ENCODE measurements at regions not wholly inside any gene's neighbourhood (a gene's known extent, or its start where the extent isn't known, plus 50 kb on each side); places are given as distances from the start of the nearest gene placed in this dataset.

- TF ChIP-seq FOXA3 (CRISPR knock-in tag; IDR thresholded peaks at IDR 0.05) (no peak), ZNF414 (CRISPR knock-in tag; IDR thresholded peaks at IDR 0.05) (no peak), ZBTB7B (CRISPR knock-in tag; IDR thresholded peaks at IDR 0.05) (no peak), ZNF263 (CRISPR knock-in tag; IDR thresholded peaks at IDR 0.05) (no peak)
These were observed 772.8 kb upstream of the RAG2 start (continued) for GRCh38 chr11:37370817-37371216.

GRCh38 chr11:37364246-37364839 is 766.3 kb upstream of the RAG2 start:
- 34% methylated on average over 2 of the region's 5 CpGs for WGBS (ENCODE audit: low lambda C conversion rate)
- intact Hi-C loops (cut with micrococcal nuclease; ENCODE audit: unreplicated experiment) = no loop called here
- H3K4me2 ChIP-seq (ENCODE audit: low read depth, low read length) = no peak overlapping the region
- H2AFZ ChIP-seq (ENCODE audit: low read length) = no peak overlapping the region
- H3K4me3 ChIP-seq (replicated peaks in 1 of 3; ENCODE audit: insufficient read depth in 1 of 3, low read depth in 2 of 3, low read length in 3 of 3) = no peak overlapping the region
- no peak overlapping the region for H3K9ac ChIP-seq (ENCODE audit: insufficient read depth, low read depth, low read length)
- no TSS peak for BruUV-seq (replicated peaks)
- H3K4me1 ChIP-seq (ENCODE audit: insufficient read depth, low read length) = no peaks in the 10 kb centered on the region
- no peaks in the 10 kb centered on the region for H3K36me3 ChIP-seq (replicated peaks in 1 of 2; ENCODE audit: control insufficient read depth in 1 of 2, insufficient read depth in 2 of 2, low read length in 2 of 2)
- no peaks in the 10 kb centered on the region for H4K20me1 ChIP-seq (ENCODE audit: insufficient read depth, low read length)
- H3K9me3 ChIP-seq (ENCODE audit: low read length) = peaks cover 86% of the 10 kb centered on the region
- no peaks in the 10 kb centered on the region for H3K79me2 ChIP-seq (ENCODE audit: insufficient read depth, low read length)
- CTCF ChIA-PET (ENCODE audit: low intra/inter-chr PET ratio, low total read pairs) = no interaction called here
- in situ Hi-C loops (cut with HindIII; ENCODE audit: extremely low pct_ligation_motif_present, low pct_unique_long_range_greater_than_20kb) = no loop called here
- POLR2A ChIA-PET = no interaction called here
- H3K27me3 ChIP-seq (ENCODE audit: control insufficient read depth in 1 of 2, insufficient read depth in 2 of 2, low read length in 2 of 2) = no peaks in the 10 kb centered on the region
- TF ChIP-seq ZNF180 (CRISPR knock-in tag; IDR thresholded peaks at IDR 0.05; ENCODE audit: borderline replicate concordance, low read depth) (no peak), ZNF3 (CRISPR knock-in tag; IDR thresholded peaks at IDR 0.05) (no peak)
- DNase-seq (ENCODE audit: low spot score) = no peak
- no peak overlapping the region for H3K27ac ChIP-seq (ENCODE audit: extremely low read length, insufficient read depth, low read length)
- ATAC-seq = no peak
- no peak for FAIRE-seq

GRCh38 chr11:37353192-37353591 is 755.2 kb upstream of the RAG2 start:
- Histone ChIP-seq H3K27me3 (ENCODE audit: control insufficient read depth in 1 of 2, insufficient read depth in 2 of 2, low read length in 2 of 2) (no peaks in the 10 kb centered on the region; a peak in 1 of 5 replicates), H3K9me3 (ENCODE audit: low read length) (peaks cover 84% of the 10 kb centered on the region), H3K4me3 (replicated peaks in 1 of 3; ENCODE audit: insufficient read depth in 1 of 3, low read depth in 2 of 3, low read length in 3 of 3) (no peak overlapping the region), H2AFZ (ENCODE audit: low read length) (no peak overlapping the region), H4K20me1 (ENCODE audit: insufficient read depth, low read length) (no peaks in the 10 kb centered on the region), H3K4me1 (ENCODE audit: insufficient read depth, low read length) (no peaks in the 10 kb centered on the region), H3K79me2 (ENCODE audit: insufficient read depth, low read length) (no peaks in the 10 kb centered on the region), H3K27ac (ENCODE audit: extremely low read length, insufficient read depth, low read length) (no peak overlapping the region), H3K36me3 (replicated peaks in 1 of 2; ENCODE audit: control insufficient read depth in 1 of 2, insufficient read depth in 2 of 2, low read length in 2 of 2) (no peaks in the 10 kb centered on the region), H3K4me2 (ENCODE audit: low read depth, low read length) (no peak overlapping the region), H3K9ac (ENCODE audit: insufficient read depth, low read depth, low read length) (no peak overlapping the region)
- FAIRE-seq (no peak), ATAC-seq (no peak), DNase-seq (ENCODE audit: low spot score) (no peak)
- 0% methylated on average over 2 of the region's 2 CpGs for WGBS (ENCODE audit: low lambda C conversion rate)
- intact Hi-C loops (cut with micrococcal nuclease; ENCODE audit: unreplicated experiment) (no loop called here), in situ Hi-C loops (cut with HindIII; ENCODE audit: extremely low pct_ligation_motif_present, low pct_unique_long_range_greater_than_20kb) (no loop called here)
- BruUV-seq (replicated peaks) = no TSS peak
- POLR2A ChIA-PET = no interaction called here
- CTCF ChIA-PET (ENCODE audit: low intra/inter-chr PET ratio, low total read pairs) = no interaction called here
- TF ChIP-seq ZNF317 (CRISPR knock-in tag; IDR thresholded peaks at IDR 0.05) (no peak), TIGD3 (CRISPR knock-in tag; IDR thresholded peaks at IDR 0.05; ENCODE audit: borderline replicate concordance) (no peak), KLF6 (CRISPR knock-in tag; IDR thresholded peaks at IDR 0.05) (no peak), ZNF7 (CRISPR knock-in tag; IDR thresholded peaks at IDR 0.05) (no peak), KAT8 (CRISPR knock-in tag; IDR thresholded peaks at IDR 0.05) (no peak), CC2D1A (CRISPR knock-in tag; IDR thresholded peaks at IDR 0.05) (no peak), ZNF781 (CRISPR knock-in tag; IDR thresholded peaks at IDR 0.05; ENCODE audit: borderline replicate concordance, not compliant biosample characterization) (no peak), ETS1 (CRISPR knock-in tag; IDR thresholded peaks at IDR 0.05) (no peak), RAD21 (CRISPR knock-in tag; IDR thresholded peaks at IDR 0.05) (no peak), SP2 (CRISPR knock-in tag; IDR thresholded peaks at IDR 0.05) (no peak)

Data from HepG2 (cell line).